Hindlimb muscle (tissue), 1 donor: ENCODE measurements at regions not wholly inside any gene's neighbourhood (a gene's known extent, or its start where the extent isn't known, plus 50 kb on each side); places are given as distances from the start of the nearest gene placed in this dataset.

Source experiments
- DNase-seq: peaks from one replicate; pipeline ENCODE4 v3.0.0-alpha.2; 2013

DNA sequence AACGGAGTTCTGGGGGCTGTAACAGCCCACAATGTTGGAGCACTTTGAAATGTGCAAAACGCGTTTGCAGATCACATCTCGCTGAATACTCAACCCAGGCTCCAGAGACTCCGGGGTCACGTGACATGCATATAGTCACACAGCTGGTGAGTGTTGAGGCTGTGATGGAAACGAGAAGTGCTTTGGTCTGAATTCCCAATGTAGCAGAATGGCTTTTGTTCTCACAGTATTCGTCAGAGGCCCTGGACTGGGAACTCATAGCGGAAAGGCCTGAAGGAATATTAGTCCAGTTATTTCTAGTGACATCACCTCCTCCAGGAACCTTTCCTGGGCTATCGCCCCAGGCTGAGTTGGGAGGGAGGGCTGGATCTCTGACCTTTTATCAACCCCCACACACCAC, 95.8 kb upstream of the CRHR1 start:
- DNase-seq: peak; percentile 56

DNA sequence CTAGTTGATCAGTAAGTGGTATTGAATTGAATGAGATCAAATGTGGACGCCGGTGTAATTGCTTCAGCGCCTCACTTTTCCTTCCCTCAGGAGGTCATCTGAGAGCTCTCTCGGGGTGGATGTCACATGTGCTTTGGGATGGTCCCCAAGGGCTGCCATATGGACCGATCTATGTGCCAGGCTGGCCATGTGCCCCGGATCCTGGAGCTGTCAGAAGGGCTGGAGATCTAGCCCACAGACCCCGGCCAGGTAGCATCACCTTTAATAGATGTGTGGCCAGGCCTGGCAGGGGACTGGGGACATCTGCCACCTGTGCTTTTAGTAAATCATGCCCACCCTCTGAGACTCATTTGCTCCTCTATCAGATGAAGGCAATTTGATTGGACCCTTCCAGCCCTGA, 95.3 kb upstream of the CRHR1 start:
- DNase-seq: no peak

DNA sequence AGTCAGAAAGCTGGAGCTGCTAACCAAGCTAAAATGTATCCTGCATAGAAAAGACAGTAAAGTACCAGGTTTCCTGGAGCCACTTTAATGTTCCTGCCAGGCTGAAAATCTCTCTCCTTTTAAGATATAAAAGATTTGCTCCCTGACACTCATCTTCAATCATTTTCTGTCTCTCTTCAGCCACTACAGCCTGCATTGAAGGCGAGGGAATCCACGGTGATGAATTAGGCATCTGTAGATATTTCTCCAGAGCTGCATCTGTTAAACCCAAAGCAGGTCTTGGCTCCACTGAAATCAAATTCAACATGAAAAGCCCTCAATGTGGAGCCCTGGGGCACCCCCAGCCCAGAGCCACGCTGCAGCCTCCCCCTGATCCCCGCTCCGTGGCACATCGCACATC, 94.7 kb upstream of the CRHR1 start:
- DNase-seq: no peak

DNA sequence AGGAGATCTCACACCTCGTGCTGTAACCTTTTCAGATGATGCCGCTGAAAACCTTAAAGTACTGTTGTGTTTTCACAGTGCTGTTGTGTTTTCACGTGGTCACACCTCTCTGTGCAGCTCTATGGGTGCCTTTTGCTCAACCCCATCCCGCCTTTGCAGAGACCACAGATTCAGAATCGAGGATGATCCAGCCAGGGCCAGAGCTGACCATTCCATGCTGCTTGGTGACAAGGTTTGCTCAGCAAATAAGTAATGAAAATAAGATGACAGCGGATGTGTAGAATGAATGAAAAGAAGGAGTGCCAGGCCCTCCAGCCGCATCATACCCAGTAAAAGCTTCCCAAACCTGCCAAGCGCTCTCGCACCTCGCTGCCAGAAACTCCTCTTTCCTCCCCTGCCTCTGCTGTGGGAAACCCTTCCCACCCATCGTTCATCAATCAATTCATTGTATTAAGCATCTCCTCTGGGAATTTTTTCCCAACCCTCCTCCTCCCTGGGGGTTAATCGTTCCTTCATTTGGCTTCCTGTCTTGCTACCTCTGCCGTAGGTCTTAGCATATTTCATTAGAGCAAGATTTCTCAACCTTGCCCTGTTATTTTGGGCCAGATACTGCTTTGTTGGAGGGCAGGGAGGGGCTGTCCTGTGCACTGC, 93.4 kb upstream of the CRHR1 start:
- DNase-seq: no peak

DNA sequence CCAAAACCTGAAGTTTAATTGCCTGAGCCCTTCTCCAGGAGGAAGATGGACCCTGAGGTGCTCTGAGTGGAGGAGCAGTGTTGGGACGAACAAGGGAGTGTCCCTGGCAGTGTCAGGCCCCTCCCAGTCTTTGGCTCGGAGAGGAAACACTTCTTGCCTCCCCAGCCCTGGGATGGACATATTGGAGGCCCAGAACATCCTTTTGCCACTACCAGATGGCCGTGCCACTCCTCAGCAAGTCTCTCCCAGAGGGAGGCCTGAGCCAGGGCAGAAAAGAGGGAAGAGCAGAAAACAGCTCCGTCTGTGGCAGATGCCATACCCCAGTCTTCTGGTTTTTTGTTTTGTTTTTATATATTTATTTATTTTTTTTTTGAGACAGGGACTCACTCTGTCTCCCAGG, 91.5 kb upstream of the CRHR1 start:
- no peak for DNase-seq

DNA sequence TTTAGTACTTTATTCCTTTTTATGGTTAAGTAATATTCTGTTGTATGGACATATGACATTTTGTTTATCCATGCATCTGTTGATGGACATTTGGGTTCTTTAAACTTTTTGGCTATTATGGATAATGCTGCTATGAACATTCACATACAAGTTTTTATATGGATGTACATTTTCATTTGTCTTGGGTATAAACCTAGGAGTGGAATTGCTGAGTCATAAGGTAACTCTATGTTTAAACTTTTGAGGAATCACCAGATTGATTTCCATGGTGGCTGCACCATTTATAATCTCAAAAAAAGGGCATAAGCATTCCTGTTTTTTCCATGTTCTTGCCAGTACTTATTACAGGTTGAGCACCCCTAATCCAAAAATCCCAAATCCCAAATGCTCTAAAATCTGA, 90.3 kb upstream of the CRHR1 start:
- DNase-seq: no peak

DNA sequence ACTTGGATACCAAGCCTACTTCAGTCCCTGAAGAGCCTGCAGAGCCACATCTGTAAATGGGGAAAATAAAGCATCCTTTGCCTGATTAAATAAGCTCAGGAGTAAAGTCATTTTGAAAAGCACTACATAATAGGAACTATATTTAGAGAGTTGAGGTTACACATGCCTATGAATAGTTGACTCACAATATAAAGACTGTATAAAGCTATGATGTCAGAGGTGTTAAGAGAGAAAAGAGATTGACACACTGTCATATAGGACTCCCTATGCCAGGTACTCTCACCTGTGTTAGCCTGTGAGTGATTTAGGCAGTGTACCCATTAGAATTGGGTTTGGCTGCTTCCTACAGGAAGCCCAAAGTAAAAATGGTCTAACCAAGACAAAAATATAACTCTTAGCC, 87.7 kb upstream of the CRHR1 start:
- no peak for DNase-seq

DNA sequence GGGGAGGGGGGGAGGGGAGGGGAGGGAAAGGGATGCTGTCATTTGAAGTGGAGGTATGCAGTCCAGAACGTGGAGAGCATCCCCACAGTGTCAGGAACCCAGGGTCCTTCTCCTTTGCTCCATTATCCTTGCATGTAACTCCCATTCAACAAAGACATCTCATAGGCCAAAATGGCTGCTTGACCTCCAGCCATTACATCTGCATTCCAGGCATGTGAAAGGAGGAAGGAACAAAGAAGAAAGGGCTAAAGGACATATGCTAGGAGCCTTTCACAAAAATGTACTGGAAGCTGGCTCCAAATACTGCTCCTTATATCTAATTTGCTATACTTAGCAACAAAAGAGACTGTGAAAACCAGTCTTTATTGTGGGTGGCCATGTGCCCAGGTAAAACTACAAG, 87.0 kb upstream of the CRHR1 start:
- DNase-seq: no peak

DNA sequence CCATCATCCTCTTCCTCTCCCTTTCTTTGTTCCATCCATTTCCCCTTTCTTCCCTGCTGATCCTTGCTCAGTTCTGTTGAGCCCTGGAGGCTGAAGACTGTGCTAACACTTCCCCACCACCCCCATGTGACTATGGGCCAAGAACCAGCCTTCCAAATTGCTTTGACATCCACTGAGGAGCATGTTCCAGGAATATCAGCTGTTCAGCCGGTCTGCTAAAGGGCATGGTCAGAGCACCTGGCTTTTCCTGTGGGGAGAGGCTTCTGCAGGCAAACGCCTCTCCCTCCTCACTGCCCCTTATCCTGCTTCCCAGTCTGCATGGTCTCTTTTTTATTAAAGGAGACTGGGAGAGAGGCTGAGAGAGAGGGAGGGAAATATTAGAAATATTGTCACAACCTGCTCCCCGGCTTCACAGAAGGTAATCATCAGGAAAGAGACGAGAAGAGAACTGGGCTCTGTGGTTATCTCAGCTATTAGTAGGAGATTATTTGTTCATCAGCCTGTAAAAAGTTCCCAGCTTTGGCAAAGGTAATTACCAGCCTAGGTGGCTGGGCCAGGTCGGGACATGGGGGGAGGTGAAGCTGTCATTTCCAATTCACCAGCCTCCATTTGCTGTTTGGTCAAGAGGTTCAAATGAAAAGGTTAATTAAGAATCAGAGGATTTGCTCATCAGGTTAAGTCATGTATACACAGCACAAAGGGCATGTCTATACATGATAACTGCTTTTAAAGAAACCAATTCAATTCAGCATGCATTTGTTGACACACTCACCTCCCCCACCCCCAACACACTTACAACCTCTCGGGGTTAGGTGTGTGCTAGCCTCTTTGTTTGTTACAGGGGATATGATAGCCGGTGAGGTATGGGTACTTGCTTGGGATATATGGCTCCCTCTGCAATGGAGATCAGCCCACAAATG, 83.7 kb upstream of the CRHR1 start:
- DNase-seq: no peak

DNA sequence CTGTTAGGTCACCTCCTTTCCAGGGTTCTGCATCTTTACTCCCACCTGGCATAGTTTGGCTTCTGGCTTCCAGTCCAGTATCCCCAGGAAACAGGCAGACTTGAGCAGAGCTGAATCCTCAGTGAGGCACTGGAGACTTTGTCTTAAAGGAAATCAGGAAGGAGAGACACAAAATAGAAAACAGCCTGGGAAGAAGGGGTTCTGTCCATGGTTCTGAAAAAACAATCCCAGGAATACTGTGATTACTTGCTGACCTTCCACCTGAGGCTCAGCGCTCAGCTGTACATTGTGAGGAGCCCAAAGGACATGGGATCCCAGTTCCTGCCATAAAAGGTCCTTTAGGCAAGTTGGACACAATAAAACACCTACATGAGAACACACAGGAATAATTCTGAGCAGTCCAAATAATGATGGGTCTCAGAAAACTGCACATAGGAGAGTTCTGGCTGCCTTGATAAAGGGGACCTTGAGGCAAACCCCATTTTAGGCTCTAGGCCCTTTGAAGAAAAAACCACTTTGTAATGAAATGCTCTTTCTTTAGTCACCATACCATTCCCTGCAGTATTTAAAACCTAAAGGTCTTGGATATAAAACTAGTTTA, 81.4 kb upstream of the CRHR1 start:
- DNase-seq: peak; percentile 16

DNA sequence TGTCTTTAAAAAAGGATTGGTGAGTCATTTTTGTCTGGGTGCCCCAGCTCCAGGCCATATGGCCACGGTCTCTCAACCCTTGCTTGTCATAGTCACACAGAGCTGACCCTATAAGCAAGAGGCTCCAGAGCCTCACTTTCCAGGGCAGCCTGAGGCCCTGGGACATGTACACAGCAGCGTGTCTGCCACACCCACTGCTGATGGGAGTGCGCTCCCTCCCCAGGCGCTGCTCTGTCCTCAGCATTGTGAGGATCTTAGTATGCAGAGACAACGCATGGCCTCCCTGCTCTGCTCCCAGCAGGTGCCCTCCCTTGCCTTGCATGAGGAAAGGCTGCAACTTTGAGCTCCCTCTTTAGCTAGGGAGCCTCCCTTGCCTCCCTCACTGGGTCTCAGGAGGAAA, 80.8 kb upstream of the CRHR1 start:
- DNase-seq: no peak

DNA sequence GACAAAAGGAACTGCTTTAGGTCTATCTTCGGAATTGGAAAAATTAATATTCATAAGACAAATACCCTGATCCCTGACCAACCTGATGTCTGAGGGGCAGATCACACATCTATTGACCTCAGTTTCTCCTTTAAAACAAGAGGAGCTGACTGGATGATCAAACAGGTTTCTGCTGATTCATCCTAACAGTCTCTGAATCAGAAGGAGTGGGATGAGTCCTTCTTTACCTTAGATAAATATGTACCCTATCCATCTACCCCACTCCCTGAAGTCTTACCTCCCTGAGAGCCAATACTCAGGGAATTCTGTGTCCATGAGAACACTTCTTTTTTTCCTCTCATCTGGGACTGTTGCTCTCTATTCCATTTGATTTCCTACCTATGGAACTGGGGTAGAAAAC, 80.3 kb upstream of the CRHR1 start:
- no peak for DNase-seq

DNA sequence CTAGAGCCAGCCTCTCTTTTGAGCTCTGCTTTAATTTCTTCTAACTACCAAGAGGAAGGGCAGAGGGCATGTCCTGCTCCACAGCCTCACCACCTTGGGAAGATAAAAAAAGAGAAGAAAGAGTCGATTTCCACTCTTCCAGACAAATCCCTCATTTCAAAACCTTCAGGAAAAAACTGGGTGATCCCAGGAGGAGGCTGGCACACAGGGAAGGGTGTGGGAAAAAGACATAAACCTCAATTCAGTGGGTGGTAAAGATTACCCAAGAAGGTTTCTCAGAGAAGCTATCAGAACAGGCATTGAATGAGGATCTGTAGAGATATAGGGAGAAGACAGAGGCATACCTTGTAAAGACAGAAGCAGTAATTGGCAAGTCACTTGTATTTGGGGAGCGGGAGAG, 79.9 kb upstream of the CRHR1 start:
- no peak for DNase-seq

DNA sequence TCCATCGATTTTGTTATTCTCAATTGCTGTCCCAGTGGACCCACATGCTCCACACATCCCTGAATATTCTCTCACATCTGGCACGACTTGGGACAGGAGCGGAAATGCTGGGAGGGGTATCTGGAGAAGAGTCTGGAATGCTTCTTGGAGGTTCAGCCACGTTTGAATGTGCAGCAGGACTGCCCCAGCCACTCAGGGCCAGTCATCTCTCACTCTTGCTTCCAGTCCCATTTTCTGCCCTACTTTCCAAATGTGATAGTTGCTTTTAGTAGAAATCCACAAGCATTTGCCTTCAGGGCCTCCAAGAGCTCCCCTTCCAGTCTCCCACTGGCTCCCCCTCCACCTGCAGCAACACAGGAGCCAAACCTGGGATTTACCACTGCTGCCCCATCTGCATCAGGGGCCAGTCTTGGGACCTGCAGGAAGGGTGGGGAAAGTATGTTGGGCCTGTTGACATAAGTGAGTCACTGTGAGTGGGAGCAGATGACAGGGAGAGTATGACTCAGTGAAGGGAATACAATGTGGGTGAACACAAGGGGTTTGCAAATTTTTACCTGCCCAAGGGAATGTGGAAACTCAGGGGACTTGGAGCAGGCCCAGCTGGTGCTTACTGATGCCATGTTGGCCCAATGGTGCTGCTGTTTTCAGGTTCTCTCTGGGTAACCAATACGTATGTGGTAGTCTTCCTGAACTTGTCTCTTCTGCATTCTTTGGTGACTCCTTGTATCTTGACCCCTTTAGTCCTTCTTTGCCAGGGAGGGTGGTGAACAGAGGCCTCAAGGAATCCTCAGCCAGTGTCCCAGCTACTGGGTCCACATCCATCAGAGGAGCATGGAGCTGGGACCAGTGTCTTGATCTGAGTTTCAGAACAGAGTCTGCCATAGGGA, 78.8 kb upstream of the CRHR1 start:
- no peak for DNase-seq

DNA sequence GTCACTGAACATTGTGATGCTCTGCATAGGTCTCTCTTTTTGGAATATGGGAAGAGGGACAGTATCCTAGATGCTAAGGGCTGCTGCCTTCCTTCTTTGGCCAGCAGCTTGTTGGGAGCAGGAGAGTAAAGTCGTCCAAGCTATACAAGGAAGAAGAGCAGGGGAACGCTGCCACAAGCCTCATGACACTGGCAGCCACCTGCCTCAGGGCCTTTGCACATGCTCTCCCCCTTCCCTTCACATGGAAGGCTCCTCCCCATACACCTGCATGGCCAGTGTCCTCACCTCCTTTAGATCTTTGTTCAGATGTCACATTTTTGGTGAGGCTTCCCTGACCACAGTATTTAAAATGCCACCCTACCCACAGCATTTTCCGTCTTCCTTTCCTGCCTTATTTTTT, 78.1 kb upstream of the CRHR1 start:
- DNase-seq: no peak

DNA sequence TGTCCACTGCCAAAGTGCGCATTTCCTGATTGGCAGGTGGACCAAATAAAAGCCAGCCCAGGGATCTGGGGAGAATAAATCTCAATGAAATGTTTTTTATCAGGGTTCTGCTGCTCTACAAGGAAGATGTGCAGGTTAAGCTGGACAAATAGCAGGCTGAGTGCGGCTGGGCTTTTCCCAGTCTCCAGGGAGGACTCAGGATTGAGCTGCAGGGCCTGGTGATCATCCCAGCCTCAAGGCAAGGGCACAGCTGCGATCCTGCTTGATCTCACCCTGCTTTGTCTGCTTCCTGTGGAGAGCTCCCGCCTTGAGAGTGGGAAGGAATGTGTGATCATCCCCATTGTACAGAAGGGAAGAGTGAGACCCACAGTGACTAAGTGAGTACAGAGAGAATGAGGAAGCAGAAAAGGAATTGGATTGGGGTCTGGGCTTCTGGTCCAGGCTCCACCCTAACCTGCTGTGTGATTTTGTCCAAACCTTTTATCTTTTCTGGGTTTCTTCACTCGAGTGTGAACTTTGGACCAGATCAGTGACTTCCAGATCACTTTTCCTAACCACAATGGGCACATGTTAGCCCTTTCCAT, 75.3 kb upstream of the CRHR1 start:
- DNase-seq: no peak

DNA sequence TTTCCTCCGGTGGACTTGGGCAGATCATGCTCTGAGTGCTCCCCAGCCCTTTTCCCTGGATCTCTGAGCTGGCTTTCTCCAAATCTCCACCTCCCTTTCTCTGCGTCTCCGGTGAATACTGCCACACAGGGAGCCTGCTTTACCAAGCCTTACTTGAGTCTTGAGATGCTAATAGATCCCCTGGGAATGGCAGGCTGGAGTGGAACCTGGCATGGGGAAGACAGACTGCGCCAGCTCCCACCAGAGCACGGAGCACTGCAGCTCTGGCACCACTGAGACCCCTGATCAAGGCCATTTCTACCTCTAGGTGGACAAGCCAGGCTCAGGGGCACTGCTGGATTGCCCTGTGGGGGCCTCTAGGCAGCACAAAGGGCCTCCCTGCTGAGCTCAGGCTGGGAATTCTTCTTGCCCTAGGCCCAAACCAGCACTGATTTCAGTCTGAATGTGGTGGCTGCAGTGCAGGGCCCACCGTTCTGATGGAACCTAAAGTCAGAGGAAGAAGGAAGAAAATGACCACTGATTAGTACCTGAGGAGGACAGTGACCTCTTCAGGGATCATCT, 74.3 kb upstream of the CRHR1 start:
- no peak for DNase-seq

DNA sequence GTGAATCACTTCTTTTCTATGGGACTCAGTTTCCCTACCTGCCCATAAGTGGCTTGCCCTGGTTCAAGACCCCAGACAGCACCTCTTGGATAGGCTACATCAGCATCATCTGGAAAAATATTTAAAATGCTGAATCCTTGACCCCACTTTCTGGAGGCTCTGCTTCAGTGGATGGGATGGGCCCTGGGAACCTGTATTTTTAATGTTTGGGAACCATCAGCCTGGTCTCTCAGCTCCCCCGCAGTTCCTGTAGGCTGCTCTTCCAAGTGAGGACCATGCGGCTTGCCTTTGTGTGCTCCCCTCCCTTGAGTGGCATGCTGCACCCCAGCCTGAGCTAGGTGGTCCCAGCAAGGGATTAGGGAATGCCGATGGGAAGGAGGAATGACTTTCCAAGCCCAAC, 68.3 kb upstream of the CRHR1 start:
- no peak for DNase-seq

DNA sequence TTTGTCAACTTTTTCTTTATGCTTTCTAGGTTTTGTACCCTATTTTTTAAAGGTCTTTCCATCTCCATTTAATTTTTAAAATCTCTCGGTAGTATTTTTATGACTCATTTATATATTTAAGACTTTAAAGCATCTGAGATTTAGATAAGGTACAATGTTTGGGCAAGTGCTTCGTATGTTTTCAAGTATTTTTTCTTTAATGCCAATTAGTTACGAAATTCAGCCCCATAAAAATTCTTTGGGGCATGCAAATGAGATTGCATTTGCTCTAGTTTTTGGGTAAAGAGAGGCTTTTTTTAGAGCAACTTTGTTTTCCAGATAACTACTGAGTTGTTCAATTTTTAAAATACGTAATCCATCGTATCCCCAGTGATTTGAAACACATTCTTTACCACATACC, 65.3 kb upstream of the CRHR1 start:
- DNase-seq: no peak

DNA sequence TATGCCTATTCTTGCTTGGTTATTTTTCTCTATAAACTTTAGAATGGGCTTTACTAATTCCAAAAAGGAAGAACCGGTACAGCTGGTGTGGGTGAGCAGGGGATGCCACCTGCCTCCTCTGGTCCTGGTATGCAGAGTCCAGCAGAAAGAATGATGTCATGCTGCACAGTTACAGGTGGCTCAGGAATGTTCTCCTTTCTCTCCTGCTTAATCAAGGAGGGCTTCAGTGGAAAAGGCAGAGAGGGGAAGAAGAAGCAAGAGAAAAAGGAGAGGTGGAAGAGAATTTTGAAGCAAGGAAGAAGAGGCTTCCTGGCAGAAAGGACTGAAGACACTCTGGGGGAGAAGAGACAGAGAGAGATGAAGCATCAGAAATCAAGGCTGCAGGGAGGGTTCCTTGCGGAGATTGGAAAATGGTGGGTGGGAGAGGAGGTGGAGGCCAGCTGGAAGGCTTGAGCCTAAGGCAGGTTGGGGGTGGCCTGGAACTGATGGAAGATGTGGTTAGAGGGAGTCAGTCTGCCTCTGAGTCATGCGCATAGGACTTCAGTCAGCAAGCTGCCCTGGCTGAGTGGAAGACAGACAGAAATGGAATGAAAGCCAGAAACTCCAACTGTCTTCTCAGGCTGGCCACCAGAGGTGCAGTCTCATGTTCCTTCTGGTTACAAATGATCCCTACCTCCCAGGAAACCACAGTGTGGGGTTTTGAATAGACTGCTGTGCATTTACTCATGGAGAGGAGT, 64.6 kb upstream of the CRHR1 start:
- DNase-seq: no peak

DNA sequence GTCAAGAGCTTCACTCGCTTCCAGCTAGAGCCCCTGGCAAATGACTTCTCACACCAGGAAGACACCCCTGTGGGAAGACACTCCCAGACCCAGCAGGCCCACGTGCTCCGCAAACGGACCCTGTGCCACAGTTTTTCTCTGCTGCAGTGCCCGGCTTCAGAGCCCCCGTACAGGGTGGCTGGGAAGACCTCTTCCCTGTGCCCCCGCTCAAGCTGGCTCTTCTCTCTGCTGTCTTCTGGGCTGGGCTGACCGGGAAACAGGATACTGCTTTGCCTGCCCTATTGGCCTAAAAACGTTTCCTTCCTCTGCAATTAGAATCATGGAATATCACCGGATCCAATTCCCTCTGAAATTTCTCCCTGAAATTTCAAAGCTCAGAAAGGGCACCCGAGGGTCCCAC, 63.7 kb upstream of the CRHR1 start:
- DNase-seq: no peak
